Activated naive CD8-positive, alpha-beta T cell treated with anti-CD3 and anti-CD28 coated beads, Interleukin-2, amount 10 ng/mL, durations not matched to agents 7 days and 5 days (primary cell): ENCODE measurements at regions not wholly inside any gene's neighbourhood (a gene's known extent, or its start where the extent isn't known, plus 50 kb on each side); places are given as distances from the start of the nearest gene placed in this dataset.

Experiments
- ATAC-seq: fragments of 150-1000 bp; cut with Tn5 transposase; one replicate; pipeline ENCODE4 v1.10.0; 2021; ENCODE audit warnings: low read depth, moderate library complexity
- POLR2A ChIA-PET: fragments of 350-600 bp; sonication (Branson Sonifier 250); formaldehyde crosslinking; loops from one replicate; lab custom pipeline; 2021; ENCODE audit warnings: antibody characterized with exemption; lab: Charles Lee
- DNase-seq: peaks from one replicate; pipeline ENCODE4 v3.0.0; 2021
- H3K27ac Mint-ChIP-seq: one replicate; pipeline ENCODE4 v1.8.0; 2022; ENCODE audit warnings: mild to moderate bottlenecking, mixed read lengths
- H3K27me3 Mint-ChIP-seq: one replicate; pipeline ENCODE4 v1.8.0; 2022; ENCODE audit warnings: mild to moderate bottlenecking, moderate library complexity, mixed read lengths
- H3K36me3 Mint-ChIP-seq: one replicate; pipeline ENCODE4 v1.8.0; 2021; ENCODE audit warnings: mild to moderate bottlenecking, mixed read lengths
- H3K4me1 Mint-ChIP-seq: one replicate; pipeline ENCODE4 v1.8.0; 2021; ENCODE audit warnings: mixed read lengths
- H3K4me3 Mint-ChIP-seq: one replicate; pipeline ENCODE4 v1.8.0; 2022; ENCODE audit warnings: mild to moderate bottlenecking, moderate library complexity, mixed read lengths
- H3K9me3 Mint-ChIP-seq: one replicate; pipeline ENCODE4 v1.8.0; 2021; ENCODE audit warnings: mixed read lengths

- Mint-ChIP-seq H3K27me3 (no peaks in the 10 kb centered on the region), H3K27ac (no peak overlapping the region), H3K4me3 (no peak overlapping the region), H3K9me3 (no peaks in the 10 kb centered on the region), H3K4me1 (no peaks in the 10 kb centered on the region), H3K36me3 (no peaks in the 10 kb centered on the region)
- POLR2A ChIA-PET, result no interaction called here
- ATAC-seq (no peak), DNase-seq (no peak)
Observed at GRCh38 chr12:29944269-29945000, 160.7 kb upstream of the TMTC1 start.

DNA sequence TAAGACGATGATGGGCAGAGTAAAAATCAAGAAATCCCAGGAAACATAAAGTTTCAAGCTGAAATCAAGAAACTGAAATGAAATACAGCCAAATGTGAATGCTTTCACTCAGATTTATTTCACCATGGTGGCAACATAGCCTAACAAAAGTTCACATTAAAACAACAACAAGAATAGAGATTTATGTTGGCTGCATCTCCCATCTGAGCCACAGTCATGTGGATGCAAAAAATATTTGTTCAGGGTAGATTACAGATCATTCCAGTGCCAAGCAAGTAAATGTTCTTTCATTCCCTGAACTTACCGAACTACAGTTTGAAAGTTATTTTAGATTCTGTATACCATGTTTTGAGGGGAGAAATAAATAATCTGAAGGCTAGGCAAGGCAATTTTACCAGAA lies 159.9 kb upstream of the TMTC1 start:
- POLR2A ChIA-PET, result no interaction called here
- Mint-ChIP-seq H3K9me3 (no peaks in the 10 kb centered on the region), H3K27me3 (no peaks in the 10 kb centered on the region), H3K4me1 (no peaks in the 10 kb centered on the region), H3K27ac (no peak overlapping the region), H3K36me3 (no peaks in the 10 kb centered on the region), H3K4me3 (no peak overlapping the region)
- DNase-seq, result no peak
- ATAC-seq, result no peak

GRCh38 chr12:29940811-29941210 lies 157.1 kb upstream of the TMTC1 start:
- H3K4me3 Mint-ChIP-seq, result no peak overlapping the region
- POLR2A ChIA-PET, result no interaction called here
- H3K4me1 Mint-ChIP-seq, result no peaks in the 10 kb centered on the region

DNA sequence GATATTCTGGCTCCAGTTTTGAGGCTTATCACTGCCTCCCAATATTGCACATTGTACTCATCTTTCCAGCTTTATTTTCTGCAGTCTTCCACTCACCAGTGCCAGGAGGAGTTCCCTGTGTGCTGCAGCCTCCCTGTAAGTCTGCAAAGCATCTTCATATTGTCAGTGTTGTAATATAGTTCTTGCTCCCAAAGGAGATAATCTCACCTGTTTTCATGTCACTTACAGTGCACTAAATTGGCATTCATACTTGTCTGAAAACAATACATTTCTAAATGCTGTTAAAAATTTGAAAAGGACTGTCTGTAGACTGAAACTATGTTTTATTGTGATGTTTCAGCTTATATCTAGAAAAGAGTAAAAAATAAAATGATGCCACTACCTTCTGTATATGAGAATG lies 146.8 kb upstream of the TMTC1 start:
- peaks cover 2% of the 10 kb centered on the region for H3K9me3 Mint-ChIP-seq
- H3K4me1 Mint-ChIP-seq, result no peaks in the 10 kb centered on the region
- no peaks in the 10 kb centered on the region for H3K27me3 Mint-ChIP-seq
- no peak overlapping the region for H3K27ac Mint-ChIP-seq
- DNase-seq (no peak), ATAC-seq (no peak)
- no peaks in the 10 kb centered on the region for H3K36me3 Mint-ChIP-seq
- no peak overlapping the region for H3K4me3 Mint-ChIP-seq
- POLR2A ChIA-PET, result no interaction called here

More at GRCh38 chr12:29940811-29941210, 157.1 kb upstream of the TMTC1 start:
- no peaks in the 10 kb centered on the region for H3K9me3 Mint-ChIP-seq
- H3K27me3 Mint-ChIP-seq, result no peaks in the 10 kb centered on the region
- H3K27ac Mint-ChIP-seq, result no peak overlapping the region
- no peaks in the 10 kb centered on the region for H3K36me3 Mint-ChIP-seq
- DNase-seq (no peak), ATAC-seq (no peak)

DNA sequence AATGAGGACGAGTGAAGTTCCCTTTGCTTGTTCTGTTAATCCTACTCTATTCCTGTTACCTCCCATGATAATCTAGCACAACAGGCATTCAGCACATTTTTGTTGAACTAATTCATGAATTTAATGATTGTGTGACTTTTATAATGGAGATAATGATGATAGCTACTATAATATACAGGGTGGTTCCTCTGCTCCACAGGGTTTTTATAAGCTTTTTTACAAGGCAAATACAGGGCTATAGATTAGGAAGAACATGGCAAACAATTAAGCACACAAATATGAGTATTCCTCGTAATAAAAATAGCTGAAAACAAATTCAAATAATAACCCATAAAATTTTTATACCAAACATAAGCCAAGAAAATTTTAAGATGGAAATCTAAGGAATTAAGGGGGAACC lies 145.6 kb upstream of the TMTC1 start:
- Mint-ChIP-seq H3K27me3 (no peaks in the 10 kb centered on the region), H3K4me1 (no peaks in the 10 kb centered on the region), H3K4me3 (no peak overlapping the region), H3K36me3 (no peaks in the 10 kb centered on the region), H3K27ac (no peak overlapping the region), H3K9me3 (peaks cover 2% of the 10 kb centered on the region)
- DNase-seq (no peak), ATAC-seq (no peak)
- POLR2A ChIA-PET, result no interaction called here

DNA sequence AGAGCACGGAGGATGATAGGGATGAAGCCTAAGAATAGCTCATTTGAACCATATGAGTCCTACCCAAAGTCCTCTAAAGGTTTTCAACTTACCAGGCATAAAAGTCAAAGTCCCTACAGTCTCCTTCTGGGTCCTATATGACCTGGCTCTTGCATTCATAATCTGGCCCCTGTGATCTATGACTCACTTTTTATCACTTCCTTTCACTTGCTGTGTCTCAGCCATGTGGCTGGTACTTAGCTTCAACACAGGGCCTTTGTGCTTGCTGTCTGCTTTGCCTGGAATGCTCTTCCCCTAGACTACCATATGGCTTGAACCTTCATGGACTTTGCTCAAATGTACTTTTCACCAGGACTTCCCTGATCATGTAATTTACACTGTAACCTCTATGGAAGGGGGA lies 137.6 kb upstream of the TMTC1 start:
- no peaks in the 10 kb centered on the region for H3K27me3 Mint-ChIP-seq
- no peak overlapping the region for H3K4me3 Mint-ChIP-seq
- H3K36me3 Mint-ChIP-seq, result no peaks in the 10 kb centered on the region
- no peak for ATAC-seq
- peaks cover 5% of the 10 kb centered on the region for H3K9me3 Mint-ChIP-seq
- no peak overlapping the region for H3K27ac Mint-ChIP-seq
- DNase-seq, result no peak
- no peaks in the 10 kb centered on the region for H3K4me1 Mint-ChIP-seq
- POLR2A ChIA-PET, result no interaction called here

DNA sequence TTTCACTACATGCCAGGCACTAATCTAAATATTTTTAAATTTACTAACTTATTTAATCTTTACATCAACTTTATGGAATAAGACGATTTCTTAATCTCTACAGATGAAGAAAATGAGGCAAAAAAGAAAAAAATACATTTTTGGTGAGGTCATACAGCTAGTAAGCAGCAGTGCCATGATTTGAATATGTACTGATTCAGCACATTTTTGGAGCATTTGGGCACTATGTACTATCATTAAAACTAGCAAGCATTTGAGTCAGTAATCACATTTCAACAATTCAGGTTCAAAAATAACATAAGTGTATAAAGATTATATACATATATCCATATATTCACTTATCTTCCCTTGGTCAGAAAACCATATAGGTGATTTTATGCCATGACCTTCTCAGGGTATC lies 124.4 kb upstream of the TMTC1 start:
- ATAC-seq, result no peak
- DNase-seq, result no peak
- Mint-ChIP-seq H3K27me3 (no peaks in the 10 kb centered on the region), H3K36me3 (no peaks in the 10 kb centered on the region), H3K4me3 (no peak overlapping the region), H3K9me3 (peaks cover 9% of the 10 kb centered on the region), H3K27ac (no peak overlapping the region), H3K4me1 (no peaks in the 10 kb centered on the region)
- POLR2A ChIA-PET, result no interaction called here

DNA sequence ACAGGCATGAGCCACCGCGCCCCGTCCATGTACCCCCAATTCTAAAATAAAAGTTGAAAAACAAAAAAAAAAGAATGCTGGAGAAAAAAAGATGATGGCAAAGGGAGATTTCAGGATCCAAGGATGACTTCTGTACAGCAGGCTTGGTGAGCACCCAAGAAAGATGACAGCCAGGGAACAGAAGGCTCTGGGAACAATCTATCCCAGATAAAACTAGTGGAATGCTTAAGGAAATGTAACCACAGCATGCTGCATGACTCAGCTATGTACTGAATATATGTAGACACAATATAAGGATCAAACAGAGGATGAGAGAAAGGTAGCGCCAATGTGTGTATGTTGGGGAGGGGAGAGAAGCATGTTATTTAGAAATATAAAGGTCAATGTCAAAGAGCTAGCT lies 123.7 kb upstream of the TMTC1 start:
- DNase-seq, result no peak
- no peaks in the 10 kb centered on the region for H3K4me1 Mint-ChIP-seq
- no peaks in the 10 kb centered on the region for H3K27me3 Mint-ChIP-seq
- no peak for ATAC-seq
- POLR2A ChIA-PET, result no interaction called here
- no peaks in the 10 kb centered on the region for H3K36me3 Mint-ChIP-seq
- no peak overlapping the region for H3K27ac Mint-ChIP-seq
- H3K9me3 Mint-ChIP-seq, result peaks cover 9% of the 10 kb centered on the region
- H3K4me3 Mint-ChIP-seq, result no peak overlapping the region

DNA sequence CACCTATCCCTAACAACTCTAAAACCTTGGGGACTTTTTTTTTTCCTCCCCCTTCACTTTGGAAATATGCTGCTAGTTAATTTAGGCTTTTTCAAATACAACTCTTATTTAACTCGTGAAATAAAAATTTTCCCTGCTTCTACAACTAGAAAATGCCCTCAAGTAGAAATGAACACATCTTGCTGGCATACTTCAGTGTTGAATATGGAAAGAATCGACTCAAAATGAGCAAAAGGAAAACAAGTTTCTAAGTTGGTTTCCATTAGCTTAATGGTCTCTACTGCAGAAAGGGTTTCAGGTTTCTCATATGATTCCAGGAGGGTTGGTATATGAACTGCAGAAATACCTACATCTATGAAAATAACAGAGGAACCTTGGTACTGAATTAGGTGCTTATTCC lies 118.3 kb upstream of the TMTC1 start:
- no peaks in the 10 kb centered on the region for H3K4me1 Mint-ChIP-seq

GRCh38 chr12:29901585-29901984 lies 117.8 kb upstream of the TMTC1 start:
- DNase-seq, result no peak
- Mint-ChIP-seq H3K36me3 (no peaks in the 10 kb centered on the region), H3K9me3 (peaks cover 2% of the 10 kb centered on the region), H3K27ac (no peak overlapping the region), H3K4me3 (no peak overlapping the region), H3K27me3 (no peaks in the 10 kb centered on the region), H3K4me1 (no peaks in the 10 kb centered on the region)
- no peak for ATAC-seq
- POLR2A ChIA-PET, result no interaction called here

More for the DNA sequence above, 118.3 kb upstream of the TMTC1 start:
- Mint-ChIP-seq H3K27ac (no peak overlapping the region), H3K36me3 (no peaks in the 10 kb centered on the region), H3K9me3 (peaks cover 2% of the 10 kb centered on the region), H3K27me3 (no peaks in the 10 kb centered on the region), H3K4me3 (no peak overlapping the region)
- DNase-seq (no peak), ATAC-seq (no peak)
- POLR2A ChIA-PET, result no interaction called here

GRCh38 chr12:29899212-29899931 lies 115.6 kb upstream of the TMTC1 start:
- no peak for DNase-seq
- peaks cover 2% of the 10 kb centered on the region for H3K9me3 Mint-ChIP-seq
- H3K27me3 Mint-ChIP-seq, result no peaks in the 10 kb centered on the region
- ATAC-seq, result no peak
- H3K36me3 Mint-ChIP-seq, result no peaks in the 10 kb centered on the region
- no peak overlapping the region for H3K27ac Mint-ChIP-seq
- POLR2A ChIA-PET, result no interaction called here
- H3K4me1 Mint-ChIP-seq, result no peaks in the 10 kb centered on the region
- no peak overlapping the region for H3K4me3 Mint-ChIP-seq

- H3K4me1 Mint-ChIP-seq, result no peaks in the 10 kb centered on the region
- no peak overlapping the region for H3K27ac Mint-ChIP-seq
- no peaks in the 10 kb centered on the region for H3K27me3 Mint-ChIP-seq
- ATAC-seq (no peak), DNase-seq (no peak)
- no peaks in the 10 kb centered on the region for H3K36me3 Mint-ChIP-seq
- peaks cover 2% of the 10 kb centered on the region for H3K9me3 Mint-ChIP-seq
- POLR2A ChIA-PET, result no interaction called here
- H3K4me3 Mint-ChIP-seq, result no peak overlapping the region
Observed at GRCh38 chr12:29895966-29896365, 112.2 kb upstream of the TMTC1 start.

DNA sequence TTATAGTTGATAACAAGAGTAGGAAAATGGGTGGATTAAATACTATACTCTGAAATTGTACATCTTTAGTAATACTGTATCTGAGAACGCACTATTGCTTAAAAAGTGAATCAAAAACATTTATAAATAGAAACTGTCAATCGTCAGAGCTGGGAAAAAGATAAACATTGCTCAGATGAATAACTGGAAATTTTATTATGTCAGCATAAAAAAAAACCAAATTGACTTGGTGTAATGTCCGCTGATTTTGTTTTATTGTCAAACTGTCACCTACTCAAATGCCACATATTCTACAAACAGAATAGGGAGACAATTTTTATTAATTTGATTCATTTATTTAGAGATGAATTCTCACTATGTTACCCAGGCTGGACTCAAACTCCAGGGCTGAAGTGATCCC lies 109.3 kb upstream of the TMTC1 start:
- DNase-seq (no peak), ATAC-seq (no peak)
- Mint-ChIP-seq H3K27me3 (no peaks in the 10 kb centered on the region), H3K4me1 (no peaks in the 10 kb centered on the region), H3K9me3 (peaks cover 2% of the 10 kb centered on the region), H3K4me3 (no peak overlapping the region), H3K27ac (no peak overlapping the region), H3K36me3 (no peaks in the 10 kb centered on the region)
- POLR2A ChIA-PET, result no interaction called here

DNA sequence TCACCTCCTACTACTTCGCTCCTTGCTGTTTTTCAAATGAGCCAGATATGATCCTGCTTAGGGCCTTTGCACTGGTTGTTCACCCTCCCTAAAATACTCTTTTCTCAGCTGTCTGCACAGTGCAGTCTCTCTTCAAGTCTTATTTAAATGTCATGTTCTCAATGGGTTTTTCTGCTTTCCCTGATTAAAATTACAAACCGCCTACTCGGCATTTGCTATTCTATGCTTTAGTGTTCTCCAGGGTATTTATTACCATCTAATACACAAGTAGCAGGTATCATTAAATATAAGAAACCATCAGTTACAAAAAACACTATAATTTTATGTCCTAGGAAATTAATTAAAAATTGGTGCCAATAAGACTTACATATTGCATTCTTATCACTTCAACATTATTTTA lies 108.0 kb upstream of the TMTC1 start:
- POLR2A ChIA-PET, result no interaction called here
- H3K36me3 Mint-ChIP-seq, result no peaks in the 10 kb centered on the region
- H3K27ac Mint-ChIP-seq, result no peak overlapping the region
- ATAC-seq, result no peak
- no peaks in the 10 kb centered on the region for H3K4me1 Mint-ChIP-seq
- H3K27me3 Mint-ChIP-seq, result no peaks in the 10 kb centered on the region
- H3K9me3 Mint-ChIP-seq, result peaks cover 2% of the 10 kb centered on the region
- no peak overlapping the region for H3K4me3 Mint-ChIP-seq
- no peak for DNase-seq
